ENCODE measurements at regions not wholly inside any gene's neighbourhood (a gene's known extent, or its start where the extent isn't known, plus 50 kb on each side); places are given as distances from the start of the nearest gene placed in this dataset.

- Mint-ChIP-seq H3K27ac (no peak overlapping the region), H3K4me1 (no peaks in the 10 kb centered on the region), H3K36me3 (no peaks in the 10 kb centered on the region), H3K27me3 (peaks cover 0 to 3% of the 10 kb centered on the region in 2 donors), H3K4me3 (no peak overlapping the region), H3K9me3 (peaks cover 0 to 4% (median 0%) of the 10 kb centered on the region in 5 donors)
- Histone ChIP-seq H3K27me3 (ENCODE audit: insufficient read depth, low read length, poor library complexity, severe bottlenecking) (no peaks in the 10 kb centered on the region), H3K4me3 (ENCODE audit: low read length) (no peak overlapping the region), H3K27ac (ENCODE audit: low read depth, low read length) (no peak overlapping the region), H3K9me3 (ENCODE audit: low read length) (no peaks in the 10 kb centered on the region), H3K4me1 (ENCODE audit: insufficient read depth, low read length) (no peaks in the 10 kb centered on the region), H3K36me3 (ENCODE audit: insufficient read depth, low read length) (no peaks in the 10 kb centered on the region)
- DNase-seq: no peak
- CTCF ChIA-PET: no interaction called here
- POLR2A ChIA-PET: no interaction called here
These were observed 96.0 kb upstream of the SLC28A3 start for GRCh38 chr9:84436386-84437109.

DNA sequence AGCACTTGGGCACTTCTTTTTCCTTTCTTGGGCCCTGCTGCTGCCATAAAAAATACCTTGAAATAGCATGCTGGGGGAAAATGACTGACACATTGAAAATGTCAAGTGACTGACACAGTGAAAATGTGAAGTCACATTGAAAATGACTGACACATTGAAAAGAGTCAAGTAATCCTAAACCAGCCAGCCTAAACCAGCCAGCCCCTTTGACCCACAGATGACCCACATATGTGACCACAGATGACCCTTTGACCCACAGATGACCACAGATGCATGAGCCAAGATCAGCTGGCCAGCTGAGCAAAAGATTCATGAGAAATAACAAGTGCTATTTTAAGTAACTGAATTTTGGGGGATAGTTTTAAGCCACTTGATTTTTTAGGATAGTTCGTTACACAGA is 97.8 kb upstream of the SLC28A3 start:
- no peak for DNase-seq
- Histone ChIP-seq H3K27me3 (ENCODE audit: insufficient read depth, low read length, poor library complexity, severe bottlenecking) (no peaks in the 10 kb centered on the region), H3K9me3 (ENCODE audit: low read length) (no peaks in the 10 kb centered on the region), H3K4me1 (ENCODE audit: insufficient read depth, low read length) (no peaks in the 10 kb centered on the region), H3K36me3 (ENCODE audit: insufficient read depth, low read length) (no peaks in the 10 kb centered on the region), H3K27ac (ENCODE audit: low read depth, low read length) (no peak overlapping the region), H3K4me3 (ENCODE audit: low read length) (no peak overlapping the region)
- no peaks in the 10 kb centered on the region for H3K4me1 Mint-ChIP-seq
- no peaks in the 10 kb centered on the region for H3K36me3 Mint-ChIP-seq
- H3K27me3 Mint-ChIP-seq: peaks cover 0 to 3% of the 10 kb centered on the region in 2 donors
- CTCF ChIA-PET: no interaction called here
- no peak overlapping the region for H3K4me3 Mint-ChIP-seq
- H3K27ac Mint-ChIP-seq: no peak overlapping the region
- POLR2A ChIA-PET: no interaction called here
- peaks cover 0 to 4% (median 0%) of the 10 kb centered on the region in 5 donors for H3K9me3 Mint-ChIP-seq

- ChIA-PET CTCF (no interaction called here), POLR2A (no interaction called here)
- Mint-ChIP-seq H3K27ac (no peak overlapping the region), H3K27me3 (peaks cover 0 to 3% of the 10 kb centered on the region in 2 donors), H3K36me3 (no peaks in the 10 kb centered on the region), H3K9me3 (peaks cover 0 to 4% (median 0%) of the 10 kb centered on the region in 5 donors), H3K4me3 (no peak overlapping the region), H3K4me1 (no peaks in the 10 kb centered on the region)
- DNase-seq: no peak
- Histone ChIP-seq H3K4me3 (ENCODE audit: low read length) (no peak overlapping the region), H3K9me3 (ENCODE audit: low read length) (no peaks in the 10 kb centered on the region), H3K4me1 (ENCODE audit: insufficient read depth, low read length) (no peaks in the 10 kb centered on the region), H3K27ac (ENCODE audit: low read depth, low read length) (no peak overlapping the region), H3K27me3 (ENCODE audit: insufficient read depth, low read length, poor library complexity, severe bottlenecking) (no peaks in the 10 kb centered on the region), H3K36me3 (ENCODE audit: insufficient read depth, low read length) (no peaks in the 10 kb centered on the region)
These were observed 98.7 kb upstream of the SLC28A3 start for GRCh38 chr9:84439250-84439649.

- POLR2A ChIA-PET: no interaction called here
- Mint-ChIP-seq H3K27me3 (peaks cover 4 to 11% of the 10 kb centered on the region in 2 donors), H3K27ac (no peak overlapping the region), H3K36me3 (no peaks in the 10 kb centered on the region), H3K4me3 (no peak overlapping the region), H3K9me3 (peaks cover 0 to 4% (median 0%) of the 10 kb centered on the region in 5 donors), H3K4me1 (no peaks in the 10 kb centered on the region)
- H3K36me3 ChIP-seq (ENCODE audit: insufficient read depth, low read length): no peaks in the 10 kb centered on the region
- DNase-seq: no peak
- no peak overlapping the region for H3K27ac ChIP-seq (ENCODE audit: low read depth, low read length)
- CTCF ChIA-PET: no interaction called here
- H3K9me3 ChIP-seq (ENCODE audit: low read length): no peaks in the 10 kb centered on the region
- H3K4me1 ChIP-seq (ENCODE audit: insufficient read depth, low read length): no peaks in the 10 kb centered on the region
- H3K27me3 ChIP-seq (ENCODE audit: insufficient read depth, low read length, poor library complexity, severe bottlenecking): no peaks in the 10 kb centered on the region
- H3K4me3 ChIP-seq (ENCODE audit: low read length): no peak overlapping the region
These were observed 102.2 kb upstream of the SLC28A3 start for GRCh38 chr9:84442712-84443111.

GRCh38 chr9:84445737-84446136 is 105.2 kb upstream of the SLC28A3 start:
- no peaks in the 10 kb centered on the region for H3K4me1 ChIP-seq (ENCODE audit: insufficient read depth, low read length)
- Mint-ChIP-seq H3K36me3 (no peaks in the 10 kb centered on the region), H3K4me3 (no peak overlapping the region), H3K4me1 (no peaks in the 10 kb centered on the region), H3K27me3 (peaks cover 7 to 11% of the 10 kb centered on the region in 2 donors), H3K9me3 (peaks cover 0 to 4% (median 0%) of the 10 kb centered on the region in 5 donors), H3K27ac (no peak overlapping the region)
- no peak overlapping the region for H3K27ac ChIP-seq (ENCODE audit: low read depth, low read length)
- H3K27me3 ChIP-seq (ENCODE audit: insufficient read depth, low read length, poor library complexity, severe bottlenecking): no peaks in the 10 kb centered on the region
- no peaks in the 10 kb centered on the region for H3K36me3 ChIP-seq (ENCODE audit: insufficient read depth, low read length)
- no peak for DNase-seq
- H3K9me3 ChIP-seq (ENCODE audit: low read length): no peaks in the 10 kb centered on the region
- POLR2A ChIA-PET: no interaction called here
- H3K4me3 ChIP-seq (ENCODE audit: low read length): no peak overlapping the region
- CTCF ChIA-PET: no interaction called here

DNA sequence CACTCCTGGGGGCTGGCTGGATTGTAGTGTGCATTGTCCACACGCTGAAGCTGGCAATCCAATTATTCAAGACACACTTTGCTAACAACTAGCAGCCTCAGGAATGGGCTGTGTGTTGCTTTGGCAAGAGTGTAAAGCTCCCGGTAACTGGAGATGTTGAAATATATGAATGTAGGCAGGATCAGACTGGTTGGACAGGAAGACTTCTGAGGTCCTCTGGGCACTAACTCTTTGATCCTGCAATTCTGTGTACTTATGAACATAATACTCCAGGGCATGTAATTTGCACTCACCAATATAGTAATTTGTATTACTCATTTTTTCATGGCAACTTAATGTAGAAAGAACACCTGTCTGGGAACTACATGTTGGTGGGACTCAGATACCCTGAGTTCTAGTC is 106.7 kb upstream of the SLC28A3 start:
- H3K36me3 Mint-ChIP-seq: no peaks in the 10 kb centered on the region
- Histone ChIP-seq H3K27ac (ENCODE audit: low read depth, low read length) (no peak overlapping the region), H3K27me3 (ENCODE audit: insufficient read depth, low read length, poor library complexity, severe bottlenecking) (no peaks in the 10 kb centered on the region), H3K36me3 (ENCODE audit: insufficient read depth, low read length) (no peaks in the 10 kb centered on the region), H3K4me3 (ENCODE audit: low read length) (no peak overlapping the region), H3K9me3 (ENCODE audit: low read length) (no peaks in the 10 kb centered on the region), H3K4me1 (ENCODE audit: insufficient read depth, low read length) (no peaks in the 10 kb centered on the region)
- ChIA-PET CTCF (no interaction called here), POLR2A (no interaction called here)
- no peak overlapping the region for H3K27ac Mint-ChIP-seq
- DNase-seq: no peak
- H3K27me3 Mint-ChIP-seq: peaks cover 8 to 10% of the 10 kb centered on the region in 2 donors
- H3K4me1 Mint-ChIP-seq: no peaks in the 10 kb centered on the region
- peaks cover 0 to 4% (median 0%) of the 10 kb centered on the region in 5 donors for H3K9me3 Mint-ChIP-seq
- no peak overlapping the region for H3K4me3 Mint-ChIP-seq

DNA sequence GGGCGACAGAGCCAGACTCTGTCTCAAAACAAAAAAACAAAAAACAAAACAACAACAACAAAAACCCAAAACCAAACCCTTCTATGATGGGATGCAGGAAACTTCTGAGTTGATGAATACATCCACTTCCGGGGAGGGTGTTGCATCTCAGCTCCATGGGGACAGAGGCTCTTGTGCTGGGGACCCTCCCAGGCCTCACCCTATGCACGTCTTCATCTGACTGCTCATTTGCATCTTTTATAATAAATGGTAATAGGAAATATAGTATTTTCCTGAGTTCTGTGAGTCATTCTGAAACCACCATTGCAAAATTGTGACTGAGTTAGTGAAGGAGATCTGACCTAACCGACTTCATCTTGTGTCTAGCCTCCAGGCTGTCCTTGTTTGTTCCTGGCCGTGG is 109.5 kb upstream of the SLC28A3 start:
- Histone ChIP-seq H3K27ac (ENCODE audit: low read depth, low read length) (no peak overlapping the region), H3K4me1 (ENCODE audit: insufficient read depth, low read length) (no peaks in the 10 kb centered on the region), H3K27me3 (ENCODE audit: insufficient read depth, low read length, poor library complexity, severe bottlenecking) (no peaks in the 10 kb centered on the region), H3K36me3 (ENCODE audit: insufficient read depth, low read length) (no peaks in the 10 kb centered on the region), H3K9me3 (ENCODE audit: low read length) (no peaks in the 10 kb centered on the region), H3K4me3 (ENCODE audit: low read length) (no peak overlapping the region)
- H3K27me3 Mint-ChIP-seq: peaks cover 6 to 8% of the 10 kb centered on the region in 2 donors
- peaks cover 0 to 4% (median 0%) of the 10 kb centered on the region in 5 donors for H3K9me3 Mint-ChIP-seq
- H3K4me3 Mint-ChIP-seq: no peak overlapping the region
- no peak overlapping the region for H3K27ac Mint-ChIP-seq
- H3K4me1 Mint-ChIP-seq: no peaks in the 10 kb centered on the region
- H3K36me3 Mint-ChIP-seq: no peaks in the 10 kb centered on the region
- DNase-seq: no peak
- ChIA-PET POLR2A (no interaction called here), CTCF (no interaction called here)

- H3K27ac Mint-ChIP-seq: no peak overlapping the region
- DNase-seq: no peak
- H3K27ac ChIP-seq (ENCODE audit: low read depth, low read length): no peak overlapping the region
- no peak overlapping the region for H3K4me3 Mint-ChIP-seq
- no peaks in the 10 kb centered on the region for H3K9me3 ChIP-seq (ENCODE audit: low read length)
- H3K4me1 Mint-ChIP-seq: no peaks in the 10 kb centered on the region
- H3K9me3 Mint-ChIP-seq: peaks cover 0 to 14% (median 5%) of the 10 kb centered on the region in 5 donors
- no peaks in the 10 kb centered on the region for H3K36me3 ChIP-seq (ENCODE audit: insufficient read depth, low read length)
- H3K4me3 ChIP-seq (ENCODE audit: low read length): no peak overlapping the region
- H3K36me3 Mint-ChIP-seq: no peaks in the 10 kb centered on the region
- ChIA-PET CTCF (no interaction called here), POLR2A (no interaction called here)
- no peaks in the 10 kb centered on the region for H3K27me3 ChIP-seq (ENCODE audit: insufficient read depth, low read length, poor library complexity, severe bottlenecking)
- H3K27me3 Mint-ChIP-seq: peaks cover 4% of the 10 kb centered on the region in 2 donors
- H3K4me1 ChIP-seq (ENCODE audit: insufficient read depth, low read length): no peaks in the 10 kb centered on the region
These were observed 116.0 kb upstream of the SLC28A3 start for GRCh38 chr9:84456527-84456926.

All from CD8-positive, alpha-beta memory T cell (primary cell).